A549 (cell line): ENCODE measurements at regions not wholly inside any gene's neighbourhood (a gene's known extent, or its start where the extent isn't known, plus 50 kb on each side); places are given as distances from the start of the nearest gene placed in this dataset.
A peak's percentile ranks its signal among the peaks of the same experiment; 100 is the strongest.

Source experiments
- ATAC-seq, 2 experiments: fragments of 200-7000 bp in 1 of 2; fragments of >200 bp in 1 of 2; cut with Nextera tagmentation in 1 of 2; cut with Tn5 transposase in 1 of 2; 3 replicates each; pipeline versions ENCODE4 v1.8.0 to v1.9.1; 2018 to 2020; ENCODE audit warnings: mild to moderate bottlenecking in 1 of 2, moderate library complexity in 1 of 2
- CTCF ChIA-PET: fragments of 300-600 bp; sonication (Branson Sonifier 250); formaldehyde crosslinking; extraction: SDS; loops from one replicate; lab custom pipeline; 2021; ENCODE audit warnings: antibody characterized with exemption, inconsistent platforms; lab: Yijun Ruan, JAX
- POLR2A ChIA-PET: fragments of 350-600 bp; formaldehyde crosslinking; extraction: SDS; loops from one replicate; lab custom pipeline; 2021; ENCODE audit warnings: antibody characterized with exemption, inconsistent platforms; lab: Yijun Ruan, JAX
- DNase-seq, 2 experiments: peaks; one replicate each; pipeline versions ENCODE4 v3.0.0 to v3.0.0-alpha.2; 2011 to 2016; ENCODE audit warnings: low read depth in 1 of 2, low spot score in 1 of 2
- FAIRE-seq: peaks from 2 replicates; lab custom pipeline; 2011; peaks lifted over from hg19 to GRCh38; lab: Jason Lieb, UNC
- H3K27ac ChIP-seq, 2 experiments: fragments of >200 bp; sonication (Bioruptor Twin); formaldehyde crosslinking; 3 replicates each; pipeline ENCODE4 v1.5.1; 2016 to 2017
- H3K4me1 ChIP-seq: fragments of >200 bp; sonication (Bioruptor Twin); formaldehyde crosslinking; 3 replicates; pipeline ENCODE4 v1.6.1; 2016
- H3K4me2 ChIP-seq: fragments of >200 bp; sonication (Bioruptor Twin); formaldehyde crosslinking; 3 replicates; pipeline ENCODE4 v1.6.1; 2016
- H3K4me3 ChIP-seq: fragments of >200 bp; sonication (Bioruptor Twin); formaldehyde crosslinking; 3 replicates; pipeline ENCODE4 v1.5.1; 2016
- H3K9me3 ChIP-seq: fragments of >200 bp; sonication (Bioruptor Twin); formaldehyde crosslinking; 3 replicates; pipeline ENCODE4 v1.6.1; 2016
- BCL3 ChIP-seq: fragments of >200 bp; sonication (Bioruptor Twin); formaldehyde crosslinking; IDR thresholded peaks from 3 replicates; pipeline ENCODE4 v1.6.1; 2016
- BHLHE40 ChIP-seq: IDR thresholded peaks from 2 replicates; pipeline ENCODE4 v1.6.1; 2012; ENCODE audit warnings: low read depth, low read length, inconsistent platforms
- CEBPB ChIP-seq, 2 experiments: fragments of >200 bp in 1 of 2; sonication (Bioruptor Twin) in 1 of 2; formaldehyde crosslinking in 1 of 2; IDR thresholded peaks; 2 replicates each; pipeline ENCODE4 v1.6.1; 2012 to 2016
- CHD2 ChIP-seq: fragments of 150-350 bp; IDR thresholded peaks from 2 replicates; pipeline ENCODE4 v1.6.1; 2014; ENCODE audit warnings: low read length; ENCODE audit not compliant: partially characterized antibody
- EHF ChIP-seq: fragments of 250-450 bp; sonication (Bioruptor Pico); IDR thresholded peaks from 2 replicates; pipeline ENCODE4 v1.5.0; 2020; ENCODE audit warnings: mild to moderate bottlenecking
- EHMT2 ChIP-seq: fragments of 200-600 bp; sonication (generic); IDR thresholded peaks from 2 replicates; pipeline ENCODE4 v1.6.1; 2016; ENCODE audit warnings: antibody characterized with exemption, low read depth, mild to moderate bottlenecking, moderate library complexity
- FOSB ChIP-seq: fragments of 250-450 bp; sonication (Bioruptor Pico); IDR thresholded peaks from 2 replicates; pipeline ENCODE4 v1.5.0; 2020; ENCODE audit warnings: mild to moderate bottlenecking, moderate library complexity
- HDAC2 ChIP-seq: fragments of 200-600 bp; sonication (generic); IDR thresholded peaks from 2 replicates; pipeline ENCODE4 v1.6.1; 2016
- HES2 ChIP-seq: fragments of >200 bp; sonication (Bioruptor Twin); formaldehyde crosslinking; IDR thresholded peaks from 2 replicates; pipeline ENCODE4 v1.6.1; 2016
- HOXB13 ChIP-seq: fragments of 250-450 bp; sonication (Bioruptor Pico); IDR thresholded peaks from 2 replicates; pipeline ENCODE4 v1.5.0; 2020; ENCODE audit warnings: low read depth, mild to moderate bottlenecking, moderate library complexity
- HOXB5 ChIP-seq: fragments of 250-450 bp; sonication (Bioruptor Pico); IDR thresholded peaks from 2 replicates; pipeline ENCODE4 v1.5.0; 2020; ENCODE audit warnings: mild to moderate bottlenecking, moderate library complexity
- JUN ChIP-seq, 2 experiments: fragments of >200 bp; sonication (Bioruptor Twin); formaldehyde crosslinking; IDR thresholded peaks; 2 replicates in 1 of 2; 3 replicates in 1 of 2; pipeline ENCODE4 v1.6.1; 2016 to 2017
- MAX ChIP-seq: IDR thresholded peaks from 2 replicates; pipeline ENCODE4 v1.6.1; 2012
- MAZ ChIP-seq: fragments of 150-350 bp; IDR thresholded peaks from 2 replicates; pipeline ENCODE4 v1.6.1; 2014; ENCODE audit warnings: antibody characterized with exemption, low read depth, low read length, borderline replicate concordance
- MYC ChIP-seq: IDR thresholded peaks from 2 replicates; pipeline ENCODE4 v1.6.1; 2012; ENCODE audit warnings: mild to moderate bottlenecking, inconsistent platforms, low read length, improper control_type of control experiment, borderline replicate concordance
- NR3C1 ChIP-seq: fragments of >200 bp; sonication (Bioruptor Twin); formaldehyde crosslinking; IDR thresholded peaks from 3 replicates; pipeline ENCODE4 v1.6.1; 2017
- PHF8 ChIP-seq: fragments of 200-600 bp; sonication (generic); IDR thresholded peaks from 2 replicates; pipeline ENCODE4 v1.6.1; 2016; ENCODE audit warnings: low read depth, mild to moderate bottlenecking, antibody characterized with exemption, moderate library complexity, borderline replicate concordance
- POLR2A ChIP-seq: IDR thresholded peaks from 2 replicates; pipeline ENCODE4 v1.6.1; 2012; ENCODE audit warnings: mild to moderate bottlenecking, low read length
- RARB ChIP-seq: fragments of 250-450 bp; sonication (Bioruptor Pico); IDR thresholded peaks from 2 replicates; pipeline ENCODE4 v1.8.0; 2021; ENCODE audit warnings: mild to moderate bottlenecking, moderate library complexity
- RFX5 ChIP-seq: fragments of 450-650 bp; IDR thresholded peaks from 2 replicates; pipeline ENCODE4 v1.7.1; 2014; ENCODE audit warnings: antibody characterized with exemption, mild to moderate bottlenecking, moderate library complexity
- RNF2 ChIP-seq: fragments of 200-600 bp; sonication (generic); IDR thresholded peaks from 2 replicates; pipeline ENCODE4 v1.6.1; 2016; ENCODE audit warnings: low read depth, mild to moderate bottlenecking, antibody characterized with exemption, moderate library complexity, borderline replicate concordance
- SMC3 ChIP-seq: fragments of >200 bp; sonication (Bioruptor Twin); formaldehyde crosslinking; IDR thresholded peaks from 3 replicates; pipeline ENCODE4 v1.6.1; 2018; ENCODE audit warnings: inconsistent platforms
- SREBF2 ChIP-seq: fragments of 450-650 bp; IDR thresholded peaks from 2 replicates; pipeline ENCODE4 v1.6.1; 2014; ENCODE audit warnings: mild to moderate bottlenecking, moderate library complexity
- TFCP2L1 ChIP-seq: fragments of 250-450 bp; sonication (Bioruptor Pico); IDR thresholded peaks from 2 replicates; pipeline ENCODE4 v1.5.0; 2021; ENCODE audit warnings: mild to moderate bottlenecking
- USF2 ChIP-seq: fragments of 450-650 bp; IDR thresholded peaks from 2 replicates; pipeline ENCODE4 v1.6.1; 2014; ENCODE audit warnings: antibody characterized with exemption
- ZFP36 ChIP-seq: fragments of 450-650 bp; IDR thresholded peaks from 2 replicates; pipeline ENCODE4 v1.6.1; 2014; ENCODE audit warnings: borderline replicate concordance; ENCODE audit not compliant: partially characterized antibody
- WGBS: methylation state at CpG from one replicate; pipeline ENCODE4 v1.1.6; 2017; ENCODE audit errors: missing lambda C conversion rate; 5-methylcytosine and 5-hydroxymethylcytosine counted together
- TF ChIP-seq, protein P1 (sequence below): IDR thresholded peaks from 2 replicates; pipeline ENCODE4 v1.6.1; 2012; ENCODE audit warnings: low read depth, borderline replicate concordance
- TF ChIP-seq, protein P2 (sequence below): fragments of >200 bp; sonication (Bioruptor Twin); formaldehyde crosslinking; IDR thresholded peaks from 3 replicates; pipeline ENCODE4 v1.5.1; 2016
- TF ChIP-seq, protein P3 (sequence below): fragments of 250-450 bp; sonication (Bioruptor Pico); IDR thresholded peaks from 2 replicates; pipeline ENCODE4 v1.5.0; 2021; ENCODE audit warnings: mild to moderate bottlenecking, moderate library complexity, borderline replicate concordance

GRCh38 chrX:15989716-15990115 is 133.6 kb upstream of the GRPR start:
- FAIRE-seq (no peak), DNase-seq (no peak), ATAC-seq (no peak)
- CTCF ChIA-PET, result no interaction called here
- no peaks in the 10 kb centered on the region for H3K9me3 ChIP-seq
- WGBS, result 48% methylated on average over 4 of the region's 4 CpGs
- no peak overlapping the region for H3K27ac ChIP-seq
- no peak overlapping the region for H3K4me3 ChIP-seq
- H3K4me1 ChIP-seq, result no peaks in the 10 kb centered on the region
- TF ChIP-seq, protein P1, sequence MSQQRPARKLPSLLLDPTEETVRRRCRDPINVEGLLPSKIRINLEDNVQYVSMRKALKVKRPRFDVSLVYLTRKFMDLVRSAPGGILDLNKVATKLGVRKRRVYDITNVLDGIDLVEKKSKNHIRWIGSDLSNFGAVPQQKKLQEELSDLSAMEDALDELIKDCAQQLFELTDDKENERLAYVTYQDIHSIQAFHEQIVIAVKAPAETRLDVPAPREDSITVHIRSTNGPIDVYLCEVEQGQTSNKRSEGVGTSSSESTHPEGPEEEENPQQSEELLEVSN, result no peak
- TF ChIP-seq HOXB13 (CRISPR knock-in tag) (no peak), RARB (CRISPR knock-in tag) (no peak), JUN (IDR thresholded peaks at IDR 0.05) (no peak), MAZ (no peak), EHMT2 (no peak), FOSB (CRISPR knock-in tag) (no peak), POLR2A (no peak), PHF8 (no peak), TFCP2L1 (no peak), SMC3 (no peak), RFX5 (no peak), CHD2 (no peak), HOXB5 (CRISPR knock-in tag) (no peak), MYC (no peak)
- TF ChIP-seq, all 56 proteins: peak for 0
- no peak overlapping the region for H3K4me2 ChIP-seq
- POLR2A ChIA-PET, result no interaction called here

- no peak for TF ChIP-seq SREBF2
- no peak for TF ChIP-seq HDAC2
- TF ChIP-seq EHF (CRISPR knock-in tag), result no peak
- TF ChIP-seq RNF2, result no peak
- TF ChIP-seq MYC, result no peak
- no peak for TF ChIP-seq ZFP36
- no peak for TF ChIP-seq NR3C1
- no peak for TF ChIP-seq SMC3
- TF ChIP-seq, protein P2, sequence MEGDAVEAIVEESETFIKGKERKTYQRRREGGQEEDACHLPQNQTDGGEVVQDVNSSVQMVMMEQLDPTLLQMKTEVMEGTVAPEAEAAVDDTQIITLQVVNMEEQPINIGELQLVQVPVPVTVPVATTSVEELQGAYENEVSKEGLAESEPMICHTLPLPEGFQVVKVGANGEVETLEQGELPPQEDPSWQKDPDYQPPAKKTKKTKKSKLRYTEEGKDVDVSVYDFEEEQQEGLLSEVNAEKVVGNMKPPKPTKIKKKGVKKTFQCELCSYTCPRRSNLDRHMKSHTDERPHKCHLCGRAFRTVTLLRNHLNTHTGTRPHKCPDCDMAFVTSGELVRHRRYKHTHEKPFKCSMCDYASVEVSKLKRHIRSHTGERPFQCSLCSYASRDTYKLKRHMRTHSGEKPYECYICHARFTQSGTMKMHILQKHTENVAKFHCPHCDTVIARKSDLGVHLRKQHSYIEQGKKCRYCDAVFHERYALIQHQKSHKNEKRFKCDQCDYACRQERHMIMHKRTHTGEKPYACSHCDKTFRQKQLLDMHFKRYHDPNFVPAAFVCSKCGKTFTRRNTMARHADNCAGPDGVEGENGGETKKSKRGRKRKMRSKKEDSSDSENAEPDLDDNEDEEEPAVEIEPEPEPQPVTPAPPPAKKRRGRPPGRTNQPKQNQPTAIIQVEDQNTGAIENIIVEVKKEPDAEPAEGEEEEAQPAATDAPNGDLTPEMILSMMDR, result no peak
- no peak for TF ChIP-seq MAX
- TF ChIP-seq, protein P3, sequence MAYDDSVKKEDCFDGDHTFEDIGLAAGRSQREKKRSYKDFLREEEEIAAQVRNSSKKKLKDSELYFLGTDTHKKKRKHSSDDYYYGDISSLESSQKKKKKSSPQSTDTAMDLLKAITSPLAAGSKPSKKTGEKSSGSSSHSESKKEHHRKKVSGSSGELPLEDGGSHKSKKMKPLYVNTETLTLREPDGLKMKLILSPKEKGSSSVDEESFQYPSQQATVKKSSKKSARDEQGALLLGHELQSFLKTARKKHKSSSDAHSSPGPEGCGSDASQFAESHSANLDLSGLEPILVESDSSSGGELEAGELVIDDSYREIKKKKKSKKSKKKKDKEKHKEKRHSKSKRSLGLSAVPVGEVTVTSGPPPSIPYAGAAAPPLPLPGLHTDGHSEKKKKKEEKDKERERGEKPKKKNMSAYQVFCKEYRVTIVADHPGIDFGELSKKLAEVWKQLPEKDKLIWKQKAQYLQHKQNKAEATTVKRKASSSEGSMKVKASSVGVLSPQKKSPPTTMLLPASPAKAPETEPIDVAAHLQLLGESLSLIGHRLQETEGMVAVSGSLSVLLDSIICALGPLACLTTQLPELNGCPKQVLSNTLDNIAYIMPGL (CRISPR knock-in tag), result no peak
- no peak for TF ChIP-seq USF2
- TF ChIP-seq BCL3, result no peak
- TF ChIP-seq CEBPB (IDR thresholded peaks at IDR 0.05), result no peak
- no peak for TF ChIP-seq HES2
- no peak for TF ChIP-seq POLR2A
- no peak for TF ChIP-seq BHLHE40
- TF ChIP-seq FOSB (CRISPR knock-in tag), result no peak
- no peaks in the 10 kb centered on the region for H3K9me3 ChIP-seq
- ATAC-seq (no peak), DNase-seq (peak in 1 of 2 experiments; percentile 2), FAIRE-seq (no peak)
- H3K4me1 ChIP-seq, result no peaks in the 10 kb centered on the region
- ChIA-PET CTCF (no interaction called here), POLR2A (no interaction called here)
- no peak overlapping the region for H3K27ac ChIP-seq
- WGBS, result 49% methylated on average over 5 of the region's 5 CpGs
- H3K4me3 ChIP-seq, result no peak overlapping the region
- no peak overlapping the region for H3K4me2 ChIP-seq
These were observed 134.3 kb upstream of the AP1S2 start for GRCh38 chrX:15988661-15989603.
